ENCODE measurements at regions not wholly inside any gene's neighbourhood (a gene's known extent, or its start where the extent isn't known, plus 50 kb on each side); places are given as distances from the start of the nearest gene placed in this dataset.

DNA sequence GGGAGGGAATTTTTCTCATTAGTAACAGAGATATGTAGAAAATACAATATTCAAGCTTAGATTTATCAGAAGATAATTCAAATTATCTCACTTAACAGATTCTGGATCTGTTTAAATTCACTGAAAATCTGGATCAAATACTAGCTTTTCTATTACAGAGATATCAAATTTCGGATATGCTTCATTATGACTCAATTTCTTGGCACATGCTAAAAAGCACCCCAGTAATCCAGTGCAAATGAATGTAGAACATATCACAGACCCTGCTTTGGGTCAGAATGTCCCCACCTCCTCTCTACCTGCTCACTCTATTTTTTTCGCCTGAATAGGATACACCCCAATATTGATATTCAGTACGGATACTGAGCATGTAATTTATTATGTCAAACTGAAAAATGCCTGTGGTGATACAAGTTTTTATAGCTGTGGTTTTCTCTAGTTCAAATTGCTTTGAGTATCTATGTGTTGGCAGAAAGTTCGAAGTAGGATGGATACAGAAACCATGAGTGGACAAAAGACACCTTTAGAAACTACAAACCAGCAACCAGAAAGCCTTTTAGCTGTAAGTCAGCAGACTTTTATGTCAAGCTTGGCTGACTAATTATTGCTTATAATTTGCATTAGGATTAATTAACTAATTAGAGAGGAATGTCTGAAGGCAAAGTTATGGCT lies 290.0 kb downstream of the TFAP2B start:
- H3K4me3 ChIP-seq (ENCODE audit: insufficient read depth, low read length, poor library complexity, severe bottlenecking): no peak overlapping the region
- H3K27me3 ChIP-seq (ENCODE audit: low read length): no peaks in the 10 kb centered on the region
- H3K9me2 ChIP-seq (replicated peaks; ENCODE audit: insufficient read depth, low read length): no peaks in the 10 kb centered on the region
- H3F3A ChIP-seq (ENCODE audit: insufficient read depth): no peaks in the 10 kb centered on the region
- no peak overlapping the region for H3K9ac ChIP-seq (ENCODE audit: low read length)
- H3K9me3 ChIP-seq (ENCODE audit: insufficient read depth, low read length): no peaks in the 10 kb centered on the region
- no peaks in the 10 kb centered on the region for H3K79me2 ChIP-seq (ENCODE audit: insufficient read depth, low read length)
- no peak overlapping the region for H3K4me2 ChIP-seq (ENCODE audit: low read depth, low read length, poor library complexity, severe bottlenecking)
- TF ChIP-seq, protein P1, sequence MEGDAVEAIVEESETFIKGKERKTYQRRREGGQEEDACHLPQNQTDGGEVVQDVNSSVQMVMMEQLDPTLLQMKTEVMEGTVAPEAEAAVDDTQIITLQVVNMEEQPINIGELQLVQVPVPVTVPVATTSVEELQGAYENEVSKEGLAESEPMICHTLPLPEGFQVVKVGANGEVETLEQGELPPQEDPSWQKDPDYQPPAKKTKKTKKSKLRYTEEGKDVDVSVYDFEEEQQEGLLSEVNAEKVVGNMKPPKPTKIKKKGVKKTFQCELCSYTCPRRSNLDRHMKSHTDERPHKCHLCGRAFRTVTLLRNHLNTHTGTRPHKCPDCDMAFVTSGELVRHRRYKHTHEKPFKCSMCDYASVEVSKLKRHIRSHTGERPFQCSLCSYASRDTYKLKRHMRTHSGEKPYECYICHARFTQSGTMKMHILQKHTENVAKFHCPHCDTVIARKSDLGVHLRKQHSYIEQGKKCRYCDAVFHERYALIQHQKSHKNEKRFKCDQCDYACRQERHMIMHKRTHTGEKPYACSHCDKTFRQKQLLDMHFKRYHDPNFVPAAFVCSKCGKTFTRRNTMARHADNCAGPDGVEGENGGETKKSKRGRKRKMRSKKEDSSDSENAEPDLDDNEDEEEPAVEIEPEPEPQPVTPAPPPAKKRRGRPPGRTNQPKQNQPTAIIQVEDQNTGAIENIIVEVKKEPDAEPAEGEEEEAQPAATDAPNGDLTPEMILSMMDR (IDR thresholded peaks at IDR 0.05; ENCODE audit: insufficient read depth, low read length, poor library complexity, severe bottlenecking): no peak
- no peak for TF ChIP-seq EZH2phosphoT487 (conservative IDR thresholded peaks at IDR 0.05; ENCODE audit: low read length)
- no peaks in the 10 kb centered on the region for H3K36me3 ChIP-seq (ENCODE audit: low read length)
- no peak overlapping the region for H3K27ac ChIP-seq (ENCODE audit: low read depth, low read length)
- no peaks in the 10 kb centered on the region for H4K20me1 ChIP-seq (ENCODE audit: low read depth, low read length)
- no peak overlapping the region for H2AFZ ChIP-seq (ENCODE audit: low read depth, low read length, severe bottlenecking)

DNA sequence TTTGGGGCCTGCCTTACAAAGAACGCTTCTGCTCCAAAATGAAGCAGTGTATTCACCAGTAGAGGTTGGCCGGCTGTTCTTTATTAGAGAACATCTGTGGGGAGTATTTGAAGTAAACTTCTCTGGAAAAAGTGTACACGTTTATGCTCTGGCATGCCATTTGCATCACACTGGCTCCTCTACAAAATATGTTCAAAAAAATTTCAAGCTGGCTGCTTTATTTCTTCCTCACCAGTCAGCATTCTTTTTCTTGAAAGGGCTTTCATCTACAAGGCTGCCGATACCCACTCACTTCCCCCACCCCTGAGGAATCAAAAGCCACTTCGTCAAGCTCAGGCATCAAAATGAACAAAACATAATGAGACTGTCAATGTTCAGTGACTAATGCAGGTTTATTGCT lies 294.1 kb downstream of the TFAP2B start:
- no peaks in the 10 kb centered on the region for H3K9me3 ChIP-seq (ENCODE audit: insufficient read depth, low read length)
- no peaks in the 10 kb centered on the region for H3K9me2 ChIP-seq (replicated peaks; ENCODE audit: insufficient read depth, low read length)
- no peaks in the 10 kb centered on the region for H3K36me3 ChIP-seq (ENCODE audit: low read length)
- no peaks in the 10 kb centered on the region for H3K27me3 ChIP-seq (ENCODE audit: low read length)
- no peak overlapping the region for H3K9ac ChIP-seq (ENCODE audit: low read length)
- no peak overlapping the region for H2AFZ ChIP-seq (ENCODE audit: low read depth, low read length, severe bottlenecking)
- no peak overlapping the region for H3K4me3 ChIP-seq (ENCODE audit: insufficient read depth, low read length, poor library complexity, severe bottlenecking)
- no peak for TF ChIP-seq EZH2phosphoT487 (conservative IDR thresholded peaks at IDR 0.05; ENCODE audit: low read length)
- TF ChIP-seq, protein P1 (IDR thresholded peaks at IDR 0.05; ENCODE audit: insufficient read depth, low read length, poor library complexity, severe bottlenecking): no peak
- no peaks in the 10 kb centered on the region for H3K79me2 ChIP-seq (ENCODE audit: insufficient read depth, low read length)
- no peaks in the 10 kb centered on the region for H3F3A ChIP-seq (ENCODE audit: insufficient read depth)
- no peak overlapping the region for H3K27ac ChIP-seq (ENCODE audit: low read depth, low read length)
- no peaks in the 10 kb centered on the region for H4K20me1 ChIP-seq (ENCODE audit: low read depth, low read length)
- H3K4me2 ChIP-seq (ENCODE audit: low read depth, low read length, poor library complexity, severe bottlenecking): no peak overlapping the region

DNA sequence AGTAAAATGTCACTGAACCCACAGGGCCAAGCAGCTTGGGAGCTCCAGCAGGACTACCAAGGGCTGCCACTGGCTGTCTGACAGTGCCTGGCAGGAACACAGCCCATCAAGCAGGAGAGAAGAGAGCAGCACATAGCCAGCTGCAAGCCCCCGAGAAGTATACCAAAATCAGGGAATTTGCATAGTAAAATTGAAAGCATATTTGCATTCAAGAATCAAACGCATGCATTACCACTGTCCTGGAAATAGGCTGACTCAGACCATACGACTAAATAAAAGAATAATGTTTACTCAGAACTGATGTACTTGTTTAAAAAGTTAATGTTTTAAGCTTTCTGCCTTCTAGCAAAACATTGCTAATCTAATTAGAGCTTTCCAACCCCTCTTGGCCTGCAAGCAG lies 298.1 kb downstream of the TFAP2B start:
- no peaks in the 10 kb centered on the region for H4K20me1 ChIP-seq (ENCODE audit: low read depth, low read length)
- H3F3A ChIP-seq (ENCODE audit: insufficient read depth): no peaks in the 10 kb centered on the region
- no peak overlapping the region for H2AFZ ChIP-seq (ENCODE audit: low read depth, low read length, severe bottlenecking)

More for the DNA sequence above, 298.1 kb downstream of the TFAP2B start:
- H3K9me2 ChIP-seq (replicated peaks; ENCODE audit: insufficient read depth, low read length): no peaks in the 10 kb centered on the region
- H3K9me3 ChIP-seq (ENCODE audit: insufficient read depth, low read length): no peaks in the 10 kb centered on the region
- no peak overlapping the region for H3K27ac ChIP-seq (ENCODE audit: low read depth, low read length)
- no peak overlapping the region for H3K4me3 ChIP-seq (ENCODE audit: insufficient read depth, low read length, poor library complexity, severe bottlenecking)
- H3K27me3 ChIP-seq (ENCODE audit: low read length): no peaks in the 10 kb centered on the region
- H3K4me2 ChIP-seq (ENCODE audit: low read depth, low read length, poor library complexity, severe bottlenecking): no peak overlapping the region
- no peaks in the 10 kb centered on the region for H3K36me3 ChIP-seq (ENCODE audit: low read length)
- H3K9ac ChIP-seq (ENCODE audit: low read length): no peak overlapping the region
- no peaks in the 10 kb centered on the region for H3K79me2 ChIP-seq (ENCODE audit: insufficient read depth, low read length)
- no peak for TF ChIP-seq EZH2phosphoT487 (conservative IDR thresholded peaks at IDR 0.05; ENCODE audit: low read length)
- TF ChIP-seq, protein P1 (IDR thresholded peaks at IDR 0.05; ENCODE audit: insufficient read depth, low read length, poor library complexity, severe bottlenecking): no peak
